ENCODE measurements at regions not wholly inside any gene's neighbourhood (a gene's known extent, or its start where the extent isn't known, plus 50 kb on each side); places are given as distances from the start of the nearest gene placed in this dataset.

DNA sequence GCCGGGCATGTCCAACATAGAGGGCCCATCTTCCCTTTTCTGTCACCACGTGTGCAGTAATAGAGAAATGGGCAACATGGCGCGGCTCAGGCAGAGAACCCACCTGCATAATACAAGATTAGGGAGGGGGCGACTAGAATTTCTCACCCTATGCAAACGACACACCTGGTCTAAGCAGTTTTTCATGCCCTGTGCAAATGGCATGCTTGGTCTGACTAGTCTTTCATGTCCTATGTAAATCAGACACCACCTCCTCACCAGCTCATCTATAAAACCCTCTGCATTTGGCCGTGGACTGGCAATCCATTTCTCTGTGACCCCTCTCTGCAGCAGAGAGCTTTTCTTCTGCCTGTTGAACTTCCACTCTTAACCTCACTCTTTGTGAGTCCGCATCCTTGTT is 180.2 kb upstream of the PZP start:
- CTCF ChIA-PET, result interaction anchor here (0.8 to 1.8 kb wide), 2 partner anchors 10 to 22 kb away, joined by 3 to 5 read pairs; no protein-coding TSS in a partner anchor
- SMC1A ChIA-PET (ENCODE audit: uncharacterized antibody, unreplicated experiment), result interaction anchor here (0.6 to 0.7 kb wide), 2 partner anchors 59 to 116 kb away, joined by 3 to 4 read pairs; no protein-coding TSS in a partner anchor
- intact Hi-C loops (cut with micrococcal nuclease; ENCODE audit: unreplicated experiment) (no loop called here), in situ Hi-C loops (cut with MboI) (no loop called here)
- 26% methylated on average over 8 of the region's 8 CpGs for WGBS (ENCODE audit: insufficient coverage, insufficient replicate concordance, low lambda C conversion rate, missing lambda C conversion rate)
- POLR2A ChIA-PET, result no interaction called here
- Histone ChIP-seq H3K9ac (ENCODE audit: control insufficient read depth, insufficient read depth, low read length) (no peak overlapping the region), H3K4me1 (ENCODE audit: control insufficient read depth, insufficient read depth, low read length) (peaks cover 8% of the 10 kb centered on the region; the same call in 1 of the 2 replicates), H3K79me2 (ENCODE audit: control insufficient read depth, insufficient read depth, low read length) (no peaks in the 10 kb centered on the region), H2AFZ (ENCODE audit: control insufficient read depth, low read depth, low read length) (no peak overlapping the region; the same call in 1 of the 2 replicates), H4K20me1 (ENCODE audit: control insufficient read depth, insufficient read depth) (no peaks in the 10 kb centered on the region), H3K9me3 (replicated peaks; ENCODE audit: control insufficient read depth, insufficient read depth, low read length) (no peaks in the 10 kb centered on the region), H3K36me3 (ENCODE audit: control insufficient read depth in 2 of 2, insufficient read depth in 2 of 2, low read length in 1 of 2) (no peaks in the 10 kb centered on the region), H3K27me3 (replicated peaks in 1 of 2; ENCODE audit: control insufficient read depth in 2 of 2, insufficient read depth in 2 of 2, low read length in 1 of 2) (no peaks in the 10 kb centered on the region), H3K4me2 (ENCODE audit: control insufficient read depth, insufficient read depth) (no peak overlapping the region), H3K27ac (ENCODE audit: control insufficient read depth, insufficient read depth) (no peak overlapping the region), H3K4me3 (no peak overlapping the region)
- TF ChIP-seq TARDBP (IDR thresholded peaks at IDR 0.05; ENCODE audit: borderline replicate concordance) (no peak), TBL1XR1 (IDR thresholded peaks at IDR 0.05; ENCODE audit: low read depth, low read length) (no peak), CHD4 (IDR thresholded peaks at IDR 0.05) (no peak), SMAD1 (IDR thresholded peaks at IDR 0.05; ENCODE audit: low read depth, partially characterized antibody) (no peak), ATF3 (IDR thresholded peaks at IDR 0.05; ENCODE audit: borderline replicate concordance, extremely low read depth, low read depth, low read length) (no peak), KAT2A (conservative IDR thresholded peaks at IDR 0.05; ENCODE audit: control insufficient read depth, low read depth, low read length) (no peak), PKNOX1 (IDR thresholded peaks at IDR 0.05) (no peak), SPI1 (IDR thresholded peaks at IDR 0.05; ENCODE audit: borderline replicate concordance, insufficient read depth, low read depth, low read length) (no peak), HDAC6 (IDR thresholded peaks at IDR 0.05; ENCODE audit: unreplicated experiment) (no peak), ZNF622 (IDR thresholded peaks at IDR 0.05) (no peak), ZNF592 (IDR thresholded peaks at IDR 0.05) (no peak), CBX3 (IDR thresholded peaks at IDR 0.05; ENCODE audit: borderline replicate concordance, low read depth) (no peak), ZNF274 (IDR thresholded peaks at IDR 0.05; ENCODE audit: insufficient read depth, insufficient read length) (no peak)
- TF ChIP-seq, protein P1, sequence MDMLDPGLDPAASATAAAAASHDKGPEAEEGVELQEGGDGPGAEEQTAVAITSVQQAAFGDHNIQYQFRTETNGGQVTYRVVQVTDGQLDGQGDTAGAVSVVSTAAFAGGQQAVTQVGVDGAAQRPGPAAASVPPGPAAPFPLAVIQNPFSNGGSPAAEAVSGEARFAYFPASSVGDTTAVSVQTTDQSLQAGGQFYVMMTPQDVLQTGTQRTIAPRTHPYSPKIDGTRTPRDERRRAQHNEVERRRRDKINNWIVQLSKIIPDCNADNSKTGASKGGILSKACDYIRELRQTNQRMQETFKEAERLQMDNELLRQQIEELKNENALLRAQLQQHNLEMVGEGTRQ (IDR thresholded peaks at IDR 0.05; ENCODE audit: borderline replicate concordance, low read depth, low read length), result no peak
- TF ChIP-seq, protein P2, sequence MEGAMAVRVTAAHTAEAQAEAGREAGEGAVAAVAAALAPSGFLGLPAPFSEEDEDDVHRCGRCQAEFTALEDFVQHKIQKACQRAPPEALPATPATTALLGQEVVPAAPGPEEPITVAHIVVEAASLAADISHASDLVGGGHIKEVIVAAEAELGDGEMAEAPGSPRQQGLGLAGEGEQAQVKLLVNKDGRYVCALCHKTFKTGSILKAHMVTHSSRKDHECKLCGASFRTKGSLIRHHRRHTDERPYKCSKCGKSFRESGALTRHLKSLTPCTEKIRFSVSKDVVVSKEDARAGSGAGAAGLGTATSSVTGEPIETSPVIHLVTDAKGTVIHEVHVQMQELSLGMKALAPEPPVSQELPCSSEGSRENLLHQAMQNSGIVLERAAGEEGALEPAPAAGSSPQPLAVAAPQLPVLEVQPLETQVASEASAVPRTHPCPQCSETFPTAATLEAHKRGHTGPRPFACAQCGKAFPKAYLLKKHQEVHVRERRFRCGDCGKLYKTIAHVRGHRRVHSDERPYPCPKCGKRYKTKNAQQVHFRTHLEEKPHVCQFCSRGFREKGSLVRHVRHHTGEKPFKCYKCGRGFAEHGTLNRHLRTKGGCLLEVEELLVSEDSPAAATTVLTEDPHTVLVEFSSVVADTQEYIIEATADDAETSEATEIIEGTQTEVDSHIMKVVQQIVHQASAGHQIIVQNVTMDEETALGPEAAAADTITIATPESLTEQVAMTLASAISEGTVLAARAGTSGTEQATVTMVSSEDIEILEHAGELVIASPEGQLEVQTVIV (IDR thresholded peaks at IDR 0.05; ENCODE audit: borderline replicate concordance, partially characterized antibody), result no peak
- FAIRE-seq (no peak), DNase-seq (ENCODE audit: low read depth, low spot score) (no peak), ATAC-seq (no peak)
- BruUV-seq (replicated peaks), result no TSS peak
- RAD21 ChIA-PET (ENCODE audit: unreplicated experiment), result no interaction called here
